ENCODE measurements at regions not wholly inside any gene's neighbourhood (a gene's known extent, or its start where the extent isn't known, plus 50 kb on each side); places are given as distances from the start of the nearest gene placed in this dataset.

DNA sequence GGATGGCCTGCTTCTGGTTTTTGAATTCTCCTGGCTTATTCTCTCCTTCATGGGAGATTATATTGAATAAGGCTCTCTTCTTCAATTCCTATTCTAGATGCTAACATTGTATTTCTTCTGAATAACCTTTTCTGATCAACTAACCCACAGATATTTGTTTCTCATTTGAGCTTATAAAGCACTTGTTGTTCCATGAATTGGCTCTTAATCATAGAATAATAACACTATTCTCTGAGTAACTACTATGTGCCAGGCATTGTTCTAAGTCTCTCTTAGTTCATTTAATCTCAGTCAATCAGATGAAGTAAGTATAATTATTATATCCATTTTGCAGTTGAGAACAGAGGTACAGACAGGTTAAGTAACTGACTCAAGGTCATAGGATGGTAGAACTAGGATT is 136.3 kb upstream of the MLIP start:
- DNase-seq: no peak

DNA sequence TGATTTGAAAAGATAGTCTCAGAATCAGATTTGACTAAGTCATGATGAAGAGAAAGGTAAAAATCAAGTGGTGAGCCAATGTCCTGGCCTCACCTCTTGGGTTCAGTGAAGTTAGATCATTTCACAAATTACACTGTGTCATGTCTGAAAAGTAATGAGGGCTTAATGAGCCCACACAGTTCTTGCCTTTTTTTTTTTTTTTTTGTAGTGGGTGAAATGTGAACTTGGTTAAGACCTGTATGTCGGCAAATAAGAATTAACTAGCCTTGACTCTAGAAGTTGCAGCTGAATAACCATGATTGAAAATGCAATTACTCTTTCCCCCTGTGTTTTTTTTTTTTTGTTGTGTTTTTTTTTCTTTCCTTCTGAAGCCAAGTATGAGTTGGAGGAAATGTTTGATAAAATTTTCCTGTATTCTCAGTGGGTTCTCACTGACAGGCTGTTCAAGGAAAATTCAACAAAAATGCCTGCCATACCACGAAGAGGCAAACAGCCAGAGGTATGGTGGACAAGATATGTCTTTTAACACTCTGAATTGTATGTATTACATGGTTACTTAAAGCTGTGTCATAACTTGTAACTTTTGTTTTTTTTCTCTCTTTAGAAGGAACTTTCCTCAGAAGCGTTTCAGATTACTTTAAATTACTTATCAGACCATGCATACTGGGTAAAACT is 135.2 kb upstream of the MLIP start:
- DNase-seq: no peak

DNA sequence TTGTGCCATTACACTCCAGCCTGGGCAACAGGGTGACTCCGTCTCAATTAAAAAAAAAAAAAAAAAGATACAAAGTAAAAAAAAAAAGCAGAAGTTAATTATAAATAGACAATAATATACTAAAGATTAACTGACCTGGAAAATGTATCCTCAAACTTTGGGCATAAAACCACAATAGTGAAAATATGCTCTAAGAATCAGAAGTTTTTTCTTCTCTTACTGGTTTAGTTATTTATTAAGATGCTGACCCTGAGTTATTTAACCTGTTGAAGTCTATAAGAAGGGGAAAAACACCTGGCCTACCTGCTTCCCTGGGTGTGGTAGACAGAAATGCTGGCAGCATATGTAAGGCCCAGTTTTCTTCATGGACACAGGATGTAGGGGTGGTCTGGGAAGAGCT is 133.7 kb upstream of the MLIP start:
- DNase-seq: no peak

DNA sequence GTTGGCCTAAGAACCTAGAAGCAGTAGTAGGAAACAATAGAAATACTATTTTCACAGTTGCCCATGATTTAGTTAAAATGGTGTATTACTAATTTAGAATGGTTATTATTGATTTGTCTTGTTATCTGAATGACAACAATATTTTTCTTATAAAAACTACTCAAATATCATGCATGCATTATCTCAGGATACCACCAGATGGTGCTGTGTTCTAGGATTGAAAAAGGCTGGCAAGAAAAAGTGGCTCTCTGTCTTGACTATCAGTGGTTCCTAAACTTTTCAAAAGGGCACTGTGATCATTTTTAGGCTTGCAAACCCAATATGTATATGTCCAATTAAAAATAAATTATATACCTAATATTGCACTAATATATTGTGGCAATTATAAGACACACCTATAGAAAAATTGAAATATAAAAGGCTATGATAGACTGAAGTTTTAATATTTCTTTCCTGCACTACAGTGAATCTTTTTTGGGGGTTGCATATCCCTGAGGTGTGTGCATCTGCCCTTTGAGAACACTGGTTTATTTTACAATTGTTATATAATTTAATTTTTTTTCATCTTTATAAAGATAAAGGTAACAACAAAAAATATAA is 131.7 kb upstream of the MLIP start:
- DNase-seq: no peak

GRCh38 chr6:53982366-53983050 is 128.7 kb upstream of the MLIP start:
- no peak for DNase-seq

GRCh38 chr6:53983301-53983700 is 127.9 kb upstream of the MLIP start:
- no peak for DNase-seq

DNA sequence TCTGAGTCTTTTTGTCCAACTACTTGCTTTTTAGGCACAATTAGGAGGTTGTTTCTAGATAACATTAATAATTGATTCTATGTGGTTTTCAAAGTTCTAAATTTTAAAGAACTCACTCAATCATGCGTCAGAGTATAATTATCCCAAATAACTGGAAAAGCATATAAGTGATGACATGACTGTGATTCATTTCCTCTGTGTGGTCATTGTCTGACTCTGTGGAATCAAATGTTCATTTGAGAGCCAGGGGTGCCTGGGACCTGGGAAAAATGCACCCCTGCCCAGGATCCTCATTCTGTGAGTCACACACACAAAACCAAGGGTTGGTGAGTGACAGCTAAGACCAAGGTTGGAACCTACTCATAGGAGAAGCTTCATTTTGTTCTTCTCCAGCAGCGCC is 127.1 kb upstream of the MLIP start:
- DNase-seq: no peak

GRCh38 chr6:53984581-53984980 is 126.7 kb upstream of the MLIP start:
- DNase-seq: no peak

DNA sequence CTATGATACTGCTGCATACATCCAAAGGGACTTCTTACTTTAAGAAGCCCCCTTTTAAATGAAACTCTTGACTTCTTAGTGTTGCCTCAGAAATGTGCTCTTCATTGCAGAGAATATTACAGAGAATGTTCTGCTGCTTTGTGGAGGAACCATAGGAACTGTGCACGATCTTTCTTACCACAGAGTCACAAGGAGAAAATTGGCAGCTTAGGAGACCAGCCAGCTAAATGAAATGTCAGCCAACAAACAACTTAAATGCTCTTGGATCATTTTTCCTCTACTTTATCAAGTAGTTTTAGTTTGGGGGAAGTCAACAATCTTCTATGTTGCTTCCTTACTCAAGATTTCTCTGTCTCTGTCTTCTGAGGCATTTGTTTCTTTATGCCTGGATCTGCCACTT is 125.9 kb upstream of the MLIP start:
- DNase-seq: no peak

DNA sequence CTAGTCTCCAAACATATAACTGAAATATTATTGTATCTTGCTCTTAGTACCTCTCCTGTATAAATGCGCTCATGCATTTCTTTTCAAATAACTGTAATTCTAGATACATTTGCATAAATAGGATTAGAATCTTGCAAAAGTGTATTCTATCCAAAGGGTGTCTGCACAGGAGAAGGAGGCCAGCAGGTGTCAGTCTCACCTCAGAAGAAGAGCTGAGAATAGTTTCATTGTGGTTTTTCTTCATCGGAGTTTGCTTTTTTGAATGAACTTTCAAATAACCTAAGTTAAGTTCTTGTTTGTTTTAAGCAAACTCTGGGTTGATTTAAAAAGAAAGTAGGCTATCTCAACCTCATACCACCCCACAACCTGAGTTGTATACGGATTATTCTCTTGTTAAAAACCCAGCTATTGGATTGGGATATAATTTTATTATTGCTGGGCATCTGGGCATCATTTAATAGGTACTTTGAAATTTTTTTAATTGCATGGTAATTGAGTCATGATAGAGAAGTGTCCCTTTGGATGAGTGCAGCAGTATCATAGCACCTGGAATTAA is 125.0 kb upstream of the MLIP start:
- peak in 1 of 2 experiments; percentile 8 for DNase-seq

DNA sequence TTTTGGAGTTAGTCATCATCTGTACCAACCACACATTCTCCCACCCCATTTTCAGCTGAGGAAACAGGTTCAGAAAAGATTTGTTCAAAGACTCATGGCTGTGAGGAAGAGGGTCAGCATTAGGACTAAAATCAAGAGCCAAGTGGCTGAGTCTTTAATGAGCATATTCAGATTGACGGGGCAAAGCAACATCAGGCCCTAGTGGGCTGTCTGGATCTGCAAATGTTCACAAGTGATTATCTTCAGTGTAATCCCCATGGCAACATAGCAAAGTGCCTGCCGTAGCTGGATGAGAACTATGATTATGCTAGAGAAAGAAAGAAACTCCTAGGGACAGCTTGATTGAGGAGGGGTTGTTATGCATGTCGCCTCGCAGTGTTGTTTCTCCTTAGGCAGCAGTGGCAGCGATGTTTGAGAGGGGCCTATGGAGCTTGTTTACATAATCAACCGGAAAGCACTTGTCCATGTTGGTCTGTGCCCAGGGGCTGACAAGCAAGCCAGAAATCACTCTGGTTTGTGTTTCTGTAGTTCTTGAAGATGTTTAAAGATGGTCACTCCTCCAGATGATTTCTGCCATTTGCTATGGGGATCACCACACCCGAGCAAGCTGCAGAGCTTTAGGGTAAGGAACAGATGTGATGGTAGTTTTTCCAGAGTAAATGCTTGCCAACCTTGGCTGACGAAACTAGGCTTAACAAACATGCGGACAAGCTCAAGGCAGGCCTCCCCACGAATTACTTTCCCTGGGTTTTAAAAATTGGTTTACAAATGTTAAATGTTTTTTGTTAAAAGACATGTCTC is 124.3 kb upstream of the MLIP start:
- no peak for DNase-seq

DNA sequence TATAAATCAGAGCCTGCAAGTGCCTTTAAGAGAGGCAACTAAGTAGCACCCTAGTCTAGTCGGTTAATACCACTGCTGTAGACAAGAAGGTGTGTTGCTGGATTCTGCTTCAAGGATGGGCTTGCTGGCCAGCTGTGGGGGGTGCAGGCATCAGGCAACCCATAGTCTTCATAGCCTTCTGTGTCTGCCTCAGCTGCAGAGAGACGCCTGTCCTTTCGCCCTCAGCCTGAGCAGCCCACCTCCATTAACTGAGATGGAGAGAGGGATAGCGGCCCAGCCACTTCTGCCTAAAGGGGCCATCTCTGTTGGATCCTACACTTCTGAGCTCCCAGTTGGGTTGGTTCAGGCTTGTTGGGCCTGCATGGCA is 123.7 kb upstream of the MLIP start:
- no peak for DNase-seq

- no peak for DNase-seq
These were observed 121.7 kb upstream of the MLIP start for GRCh38 chr6:53989504-53989903.

- DNase-seq: no peak
These were observed 118.7 kb upstream of the MLIP start for GRCh38 chr6:53992522-53992921.

- DNase-seq: no peak
These were observed 117.0 kb upstream of the MLIP start for GRCh38 chr6:53994201-53994600.

DNA sequence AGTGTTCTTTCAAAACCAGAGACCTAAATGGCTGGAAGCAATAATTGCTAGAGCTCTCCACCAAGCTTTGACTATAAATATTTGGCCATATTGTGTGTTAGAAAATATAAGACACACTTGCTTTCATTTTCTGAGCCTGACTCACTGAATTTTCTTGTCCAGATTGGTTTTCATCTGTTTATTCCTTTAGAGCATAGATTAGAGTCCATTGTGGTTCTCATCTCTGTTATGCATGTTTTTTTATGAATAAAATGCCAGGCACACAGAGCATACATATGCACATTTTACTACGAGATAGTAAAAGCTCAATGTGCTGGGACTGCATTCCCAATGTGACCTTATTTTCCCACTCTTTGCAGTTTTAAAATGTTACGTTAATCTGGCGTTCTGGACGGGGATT is 115.3 kb upstream of the MLIP start:
- no peak for DNase-seq

- DNase-seq: no peak
These were observed 112.9 kb upstream of the MLIP start for GRCh38 chr6:53998303-53998702.

- no peak for DNase-seq
These were observed 112.0 kb upstream of the MLIP start for GRCh38 chr6:53999088-53999755.

- no peak for DNase-seq
These were observed 109.1 kb upstream of the MLIP start for GRCh38 chr6:54002116-54002515.

DNA sequence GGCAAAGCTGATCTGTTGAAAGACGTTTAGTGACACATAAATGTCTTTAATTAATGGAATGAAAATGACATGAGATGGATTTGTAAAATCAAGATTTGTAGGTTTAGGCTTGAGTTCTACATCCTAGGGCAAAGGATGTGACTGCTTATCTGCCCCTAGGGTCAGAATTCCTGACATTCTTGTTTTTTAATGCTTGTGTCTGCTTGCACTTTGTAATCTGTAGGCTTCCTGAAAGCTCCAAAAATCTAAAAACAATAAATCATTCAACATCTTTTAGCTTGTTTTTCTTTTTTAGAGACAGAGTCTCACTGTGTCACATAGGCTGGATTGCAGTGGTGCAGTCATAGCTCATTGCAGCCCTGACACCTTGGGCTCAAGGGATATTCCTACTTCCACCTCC is 107.9 kb upstream of the MLIP start:
- no peak for DNase-seq

DNA sequence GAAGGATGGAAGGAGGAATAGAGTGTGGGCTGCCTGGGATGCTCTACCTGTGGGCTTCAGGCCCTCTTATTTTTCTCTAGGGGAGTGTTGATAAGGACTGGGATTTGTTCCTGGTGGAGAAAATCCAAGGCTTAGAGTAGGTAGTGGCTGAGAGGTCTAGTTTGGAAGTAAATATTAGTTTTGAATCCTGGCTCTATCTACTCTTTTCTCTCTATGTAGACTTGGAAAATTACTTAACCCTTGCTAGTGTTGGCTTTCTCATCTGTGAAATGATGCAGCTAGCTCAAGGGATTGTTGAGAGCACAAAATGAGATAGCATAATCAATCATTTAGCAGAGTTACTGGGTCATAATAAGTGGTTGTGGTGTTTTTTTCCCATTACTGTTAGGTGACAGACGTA is 102.7 kb upstream of the MLIP start:
- no peak for DNase-seq

DNA sequence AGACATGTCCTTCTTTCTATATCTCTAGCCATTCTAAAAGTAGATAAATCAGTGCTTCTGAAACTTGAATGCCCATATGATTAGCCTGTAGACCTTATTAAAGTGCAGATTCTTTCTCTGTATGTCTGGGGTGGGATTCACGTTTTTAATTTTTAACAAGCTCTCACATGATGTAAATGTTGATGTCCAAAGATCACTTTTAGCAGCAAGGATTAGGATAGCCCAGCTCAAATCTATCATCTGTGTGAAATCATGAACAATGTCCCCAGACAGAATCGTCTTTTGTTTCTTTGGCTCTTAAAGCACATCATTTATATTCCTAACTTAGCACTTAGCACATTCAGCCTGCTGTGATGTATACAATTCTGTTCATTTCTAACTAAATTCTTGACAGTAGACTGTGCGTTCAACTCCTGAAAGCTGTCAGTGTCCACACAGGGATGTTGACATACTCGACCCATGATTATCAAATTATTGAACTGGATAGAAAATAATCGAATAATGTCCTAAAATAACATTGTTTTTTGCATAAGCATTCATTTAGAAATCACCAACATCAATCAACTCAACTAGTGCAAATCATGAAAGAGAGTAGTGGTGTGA is 102.1 kb upstream of the MLIP start:
- no peak for DNase-seq

Measured in activated CD4-positive, alpha-beta T cell treated with anti-CD3 and anti-CD28 coated beads, Interleukin-2, amount 50 U/mL, for 48 hours (primary cell).